Amniotic stem cell (primary cell): ENCODE measurements at regions not wholly inside any gene's neighbourhood (a gene's known extent, or its start where the extent isn't known, plus 50 kb on each side); places are given as distances from the start of the nearest gene placed in this dataset.

Source experiments
- DNase-seq: peaks from one replicate; lab custom pipeline; 2025; lab: John Stamatoyannopoulos, UW

- DNase-seq = no peak
These were observed 355.8 kb downstream of the FSCB start for GRCh38 chr14:44151130-44151820.

- DNase-seq = no peak
These were observed 357.5 kb downstream of the FSCB start for GRCh38 chr14:44149597-44149996.

GRCh38 chr14:44142006-44142405, 365.1 kb downstream of the FSCB start:
- no peak for DNase-seq

- DNase-seq = no peak
These were observed 371.1 kb downstream of the FSCB start for GRCh38 chr14:44135972-44136371.

GRCh38 chr14:44131861-44132260, 375.2 kb downstream of the FSCB start:
- DNase-seq = no peak

- DNase-seq = no peak
These were observed 393.0 kb downstream of the FSCB start for GRCh38 chr14:44113769-44114730.

- DNase-seq = no peak
These were observed 394.2 kb downstream of the FSCB start for GRCh38 chr14:44112774-44113460.

- no peak for DNase-seq
These were observed 398.0 kb downstream of the FSCB start for GRCh38 chr14:44109036-44109435.

GRCh38 chr14:44108601-44109000, 398.5 kb downstream of the FSCB start:
- DNase-seq = no peak

- DNase-seq = no peak
These were observed 399.9 kb downstream of the FSCB start for GRCh38 chr14:44107156-44107555.

- no peak for DNase-seq
These were observed 407.2 kb downstream of the FSCB start for GRCh38 chr14:44099743-44100488.

- DNase-seq = no peak
These were observed 425.9 kb downstream of the FSCB start for GRCh38 chr14:44081146-44081545.

- DNase-seq = no peak
These were observed 437.0 kb downstream of the FSCB start for GRCh38 chr14:44070046-44070445.

GRCh38 chr14:44053422-44053821, 453.7 kb downstream of the FSCB start:
- DNase-seq = no peak

GRCh38 chr14:44041700-44042099, 465.4 kb downstream of the FSCB start:
- DNase-seq = no peak

- DNase-seq = no peak
These were observed 466.5 kb downstream of the FSCB start for GRCh38 chr14:44040561-44040960.

- DNase-seq = no peak
These were observed 470.8 kb downstream of the FSCB start for GRCh38 chr14:44036248-44036647.

- DNase-seq = no peak
These were observed 471.4 kb downstream of the FSCB start for GRCh38 chr14:44035707-44036106.

GRCh38 chr14:44030831-44031383, 476.2 kb downstream of the FSCB start:
- DNase-seq = no peak

GRCh38 chr14:44029933-44030332, 477.1 kb downstream of the FSCB start:
- no peak for DNase-seq

- DNase-seq = no peak
These were observed 479.7 kb downstream of the FSCB start for GRCh38 chr14:44027397-44027796.

- no peak for DNase-seq
These were observed 496.5 kb downstream of the FSCB start for GRCh38 chr14:44010595-44010994.
